GM21423 (cell line): ENCODE measurements at regions not wholly inside any gene's neighbourhood (a gene's known extent, or its start where the extent isn't known, plus 50 kb on each side); places are given as distances from the start of the nearest gene placed in this dataset.
"Not testable (repeated sequence)": the region's sequence is repeated elsewhere in the genome, so short reads cannot be mapped to it uniquely, and the experiment has no call there.

Source experiments
- ATAC-seq: cut with Tn5 transposase; IDR thresholded peaks from one replicate; pipeline ENCODE4 v1.9.1; 2021; ENCODE audit warnings: mild to moderate bottlenecking, moderate library complexity; ENCODE audit not compliant: unreplicated experiment

- no peak for ATAC-seq
These were observed 251.1 kb upstream of the MAD2L1 start for GRCh38 chr4:120317713-120318112.

GRCh38 chr4:120316416-120316815, 249.8 kb upstream of the MAD2L1 start:
- ATAC-seq: no peak

GRCh38 chr4:120314969-120315368, 248.3 kb upstream of the MAD2L1 start:
- no peak for ATAC-seq

GRCh38 chr4:120304801-120305200, 238.2 kb upstream of the MAD2L1 start:
- no peak for ATAC-seq

- no peak for ATAC-seq
These were observed 233.0 kb upstream of the MAD2L1 start for GRCh38 chr4:120299631-120300030.

GRCh38 chr4:120293341-120293740, 226.7 kb upstream of the MAD2L1 start:
- ATAC-seq: no peak

- no peak for ATAC-seq
These were observed 224.9 kb upstream of the MAD2L1 start for GRCh38 chr4:120291541-120291940.

- no peak for ATAC-seq
These were observed 223.9 kb upstream of the MAD2L1 start for GRCh38 chr4:120290553-120290952.

GRCh38 chr4:120286813-120287212, 220.2 kb upstream of the MAD2L1 start:
- no peak for ATAC-seq

GRCh38 chr4:120281581-120281980, 214.9 kb upstream of the MAD2L1 start:
- no peak for ATAC-seq

GRCh38 chr4:120277391-120277790, 210.7 kb upstream of the MAD2L1 start:
- no peak for ATAC-seq

GRCh38 chr4:120266602-120267001, 200.0 kb upstream of the MAD2L1 start:
- no peak for ATAC-seq

- ATAC-seq: no peak
These were observed 197.0 kb upstream of the MAD2L1 start for GRCh38 chr4:120263618-120264017.

GRCh38 chr4:120261117-120261516, 194.5 kb upstream of the MAD2L1 start:
- ATAC-seq: no peak

- ATAC-seq: not testable (repeated sequence)
These were observed 189.6 kb upstream of the MAD2L1 start for GRCh38 chr4:120256112-120256775.

- ATAC-seq: no peak
These were observed 171.8 kb upstream of the MAD2L1 start for GRCh38 chr4:120238277-120238973.

GRCh38 chr4:120236873-120237272, 170.2 kb upstream of the MAD2L1 start:
- ATAC-seq: no peak

- no peak for ATAC-seq
These were observed 165.4 kb upstream of the MAD2L1 start for GRCh38 chr4:120232050-120232449.

GRCh38 chr4:120228086-120228485, 161.4 kb upstream of the MAD2L1 start:
- ATAC-seq: no peak

GRCh38 chr4:120227554-120227953, 160.9 kb upstream of the MAD2L1 start:
- ATAC-seq: no peak

- ATAC-seq: no peak
These were observed 158.9 kb upstream of the MAD2L1 start for GRCh38 chr4:120225527-120225926.

GRCh38 chr4:120218981-120219380, 152.3 kb upstream of the MAD2L1 start:
- no peak for ATAC-seq

- no peak for ATAC-seq
These were observed 148.7 kb upstream of the MAD2L1 start for GRCh38 chr4:120215350-120215749.
